ENCODE measurements at regions not wholly inside any gene's neighbourhood (a gene's known extent, or its start where the extent isn't known, plus 50 kb on each side); places are given as distances from the start of the nearest gene placed in this dataset.
"Not testable (repeated sequence)": the region's sequence is repeated elsewhere in the genome, so short reads cannot be mapped to it uniquely, and the experiment has no call there.

DNA sequence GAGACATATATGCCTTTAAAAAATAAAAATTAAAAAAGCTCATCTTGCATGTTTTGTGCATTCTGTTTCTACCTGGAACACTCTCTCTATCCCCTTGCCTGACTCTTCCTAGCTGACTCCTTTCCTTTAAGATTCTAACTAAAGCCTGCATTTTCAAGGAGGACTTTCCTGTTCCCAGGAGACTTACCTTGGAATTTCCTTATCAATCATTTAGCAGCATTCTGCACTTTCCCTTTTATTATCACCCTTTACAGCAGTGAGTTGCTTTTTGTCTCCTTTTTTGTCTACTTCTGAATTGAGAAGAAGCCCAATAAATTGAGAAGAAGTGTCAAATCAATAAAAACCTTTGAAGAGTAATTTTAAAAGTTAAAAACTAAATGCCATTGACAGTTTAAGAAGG lies 142.2 kb upstream of the TMEM196 start:
- no peak for DNase-seq (ENCODE audit: extremely low spot score)
- ChIA-PET POLR2A (no interaction called here), CTCF (no interaction called here)
- TF ChIP-seq, protein P1, sequence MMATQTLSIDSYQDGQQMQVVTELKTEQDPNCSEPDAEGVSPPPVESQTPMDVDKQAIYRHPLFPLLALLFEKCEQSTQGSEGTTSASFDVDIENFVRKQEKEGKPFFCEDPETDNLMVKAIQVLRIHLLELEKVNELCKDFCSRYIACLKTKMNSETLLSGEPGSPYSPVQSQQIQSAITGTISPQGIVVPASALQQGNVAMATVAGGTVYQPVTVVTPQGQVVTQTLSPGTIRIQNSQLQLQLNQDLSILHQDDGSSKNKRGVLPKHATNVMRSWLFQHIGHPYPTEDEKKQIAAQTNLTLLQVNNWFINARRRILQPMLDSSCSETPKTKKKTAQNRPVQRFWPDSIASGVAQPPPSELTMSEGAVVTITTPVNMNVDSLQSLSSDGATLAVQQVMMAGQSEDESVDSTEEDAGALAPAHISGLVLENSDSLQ (IDR thresholded peaks at IDR 0.05), result no peak
- no peak for TF ChIP-seq LEF1 (IDR thresholded peaks at IDR 0.05; ENCODE audit: borderline replicate concordance)
- TF ChIP-seq SP1 (IDR thresholded peaks at IDR 0.05), result no peak
- TF ChIP-seq ZNF384 (IDR thresholded peaks at IDR 0.05), result no peak
- TF ChIP-seq SUZ12 (IDR thresholded peaks at IDR 0.05), result no peak
- TF ChIP-seq FOXK2 (IDR thresholded peaks at IDR 0.05), result no peak
- no peak for TF ChIP-seq L3MBTL2 (conservative IDR thresholded peaks at IDR 0.05)
- no peak for TF ChIP-seq FOXM1 (IDR thresholded peaks at IDR 0.05; ENCODE audit: borderline replicate concordance)
- TF ChIP-seq BHLHE40 (IDR thresholded peaks at IDR 0.05; ENCODE audit: borderline replicate concordance), result no peak
- TF ChIP-seq HDGF (IDR thresholded peaks at IDR 0.05; ENCODE audit: borderline replicate concordance), result no peak
- TF ChIP-seq NFRKB (IDR thresholded peaks at IDR 0.05), result no peak
- no peak for TF ChIP-seq FOXA1 (IDR thresholded peaks at IDR 0.05)
- no peak for TF ChIP-seq CTBP1 (IDR thresholded peaks at IDR 0.05; ENCODE audit: borderline replicate concordance)
- no peak for TF ChIP-seq ELF4 (IDR thresholded peaks at IDR 0.05)

DNA sequence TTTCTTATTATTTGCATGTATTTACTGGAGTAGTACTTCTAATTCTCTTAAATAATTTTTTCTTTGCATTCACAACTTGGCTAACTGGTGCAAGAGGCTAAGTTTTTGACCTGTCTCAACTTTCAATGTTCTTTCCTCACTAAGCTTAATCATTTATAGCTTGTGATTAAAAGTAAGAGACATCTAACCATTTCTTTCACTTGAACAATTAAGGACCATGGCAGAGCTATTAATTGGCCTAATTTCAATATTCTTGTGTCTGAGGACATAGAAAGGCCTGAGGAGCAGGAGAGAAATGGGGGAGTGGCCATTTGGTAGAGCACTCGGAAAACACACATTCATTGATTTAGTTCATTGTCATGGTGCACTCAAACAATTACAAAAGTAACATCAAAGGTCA lies 141.4 kb upstream of the TMEM196 start:
- ChIA-PET CTCF (no interaction called here), POLR2A (no interaction called here)
- no peak for DNase-seq (ENCODE audit: extremely low spot score)
- no peak for TF ChIP-seq SUZ12 (IDR thresholded peaks at IDR 0.05)
- TF ChIP-seq BHLHE40 (IDR thresholded peaks at IDR 0.05; ENCODE audit: borderline replicate concordance), result no peak
- TF ChIP-seq HDGF (IDR thresholded peaks at IDR 0.05; ENCODE audit: borderline replicate concordance), result no peak
- TF ChIP-seq SP1 (IDR thresholded peaks at IDR 0.05), result no peak
- no peak for TF ChIP-seq L3MBTL2 (conservative IDR thresholded peaks at IDR 0.05)
- TF ChIP-seq CTBP1 (IDR thresholded peaks at IDR 0.05; ENCODE audit: borderline replicate concordance), result no peak
- no peak for TF ChIP-seq ARNT (IDR thresholded peaks at IDR 0.05)
- TF ChIP-seq ZNF384 (IDR thresholded peaks at IDR 0.05), result no peak
- TF ChIP-seq NFRKB (IDR thresholded peaks at IDR 0.05), result no peak
- TF ChIP-seq LEF1 (IDR thresholded peaks at IDR 0.05; ENCODE audit: borderline replicate concordance), result no peak
- TF ChIP-seq, protein P1 (IDR thresholded peaks at IDR 0.05), result no peak
- TF ChIP-seq FOXA1 (IDR thresholded peaks at IDR 0.05), result no peak
- TF ChIP-seq FOXM1 (IDR thresholded peaks at IDR 0.05; ENCODE audit: borderline replicate concordance), result no peak
- no peak for TF ChIP-seq FOXK2 (IDR thresholded peaks at IDR 0.05)
- no peak for TF ChIP-seq TARDBP (IDR thresholded peaks at IDR 0.05)

DNA sequence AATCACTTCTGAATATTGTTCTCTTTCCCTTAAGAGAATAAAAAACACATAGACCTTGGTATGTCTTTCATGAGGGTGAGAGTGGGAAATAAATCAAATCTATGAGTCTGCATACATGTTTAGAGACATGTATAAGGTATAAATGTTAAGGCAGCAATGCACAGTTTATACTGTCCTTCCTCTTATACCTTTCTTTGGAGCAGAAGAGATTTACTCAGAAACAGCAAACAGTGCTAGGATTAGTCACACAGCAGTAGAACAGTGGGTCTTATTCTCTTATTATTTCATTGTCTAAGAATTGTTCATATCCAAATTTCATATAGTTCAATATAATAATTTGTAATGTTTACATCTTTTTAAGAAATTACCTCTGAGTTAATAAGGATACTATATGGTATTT lies 126.7 kb upstream of the TMEM196 start:
- POLR2A ChIA-PET, result no interaction called here
- CTCF ChIA-PET, result no interaction called here
- TF ChIP-seq LEF1 (IDR thresholded peaks at IDR 0.05; ENCODE audit: borderline replicate concordance) (no peak), TARDBP (IDR thresholded peaks at IDR 0.05) (no peak), FOXA1 (IDR thresholded peaks at IDR 0.05) (no peak), HDGF (IDR thresholded peaks at IDR 0.05; ENCODE audit: borderline replicate concordance) (no peak), ZNF384 (IDR thresholded peaks at IDR 0.05) (no peak)
- DNase-seq (ENCODE audit: extremely low spot score), result no peak

DNA sequence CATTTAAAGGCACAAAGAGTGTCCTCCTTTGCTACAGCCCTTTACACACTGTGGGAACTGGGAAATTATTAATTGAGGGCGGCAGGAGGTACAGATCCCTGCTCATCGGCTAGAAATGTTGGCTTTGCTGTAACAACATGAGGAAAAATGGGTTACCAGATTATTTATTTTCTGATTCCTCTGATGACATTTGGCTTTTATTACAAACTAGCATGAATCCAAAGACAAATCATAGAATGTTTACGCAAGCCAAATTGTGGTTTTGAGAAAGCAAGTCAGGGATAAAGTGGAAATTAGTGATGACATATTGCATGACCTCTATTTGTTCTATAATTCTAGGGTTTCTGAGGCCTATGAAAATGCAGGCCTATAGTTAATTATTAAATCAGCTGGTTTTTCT lies 126.1 kb upstream of the TMEM196 start:
- CTCF ChIA-PET, result no interaction called here
- DNase-seq (ENCODE audit: extremely low spot score), result no peak

DNA sequence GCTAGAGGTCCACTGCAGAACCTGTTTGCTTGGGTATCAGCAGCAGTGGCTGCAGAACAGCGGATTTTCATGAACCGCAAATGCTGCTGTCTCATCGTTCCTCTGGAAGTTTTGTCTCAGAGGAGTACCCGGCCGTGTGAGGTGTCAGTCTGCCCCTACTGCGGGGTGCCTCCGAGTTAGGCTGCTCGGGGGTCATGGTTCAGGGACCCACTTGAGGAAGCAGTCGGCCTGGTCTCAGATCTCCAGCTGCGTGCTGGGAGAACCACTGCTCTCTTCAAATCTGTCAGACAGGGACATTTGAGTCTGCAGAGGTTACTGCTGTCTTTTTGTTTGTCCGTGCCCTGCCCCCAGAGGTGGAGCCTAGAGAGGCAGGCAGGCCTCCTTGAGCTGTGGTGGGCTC lies 109.5 kb upstream of the TMEM196 start:
- POLR2A ChIA-PET; CTCF ChIA-PET; DNase-seq (ENCODE audit: extremely low spot score): not testable (repeated sequence)

More for the DNA sequence above, 126.1 kb upstream of the TMEM196 start:
- POLR2A ChIA-PET, result no interaction called here
- TF ChIP-seq TARDBP (IDR thresholded peaks at IDR 0.05) (no peak), BHLHE40 (IDR thresholded peaks at IDR 0.05; ENCODE audit: borderline replicate concordance) (no peak), SUZ12 (IDR thresholded peaks at IDR 0.05) (no peak), ELF4 (IDR thresholded peaks at IDR 0.05) (no peak), L3MBTL2 (conservative IDR thresholded peaks at IDR 0.05) (no peak), FOXA1 (IDR thresholded peaks at IDR 0.05) (no peak), CTBP1 (IDR thresholded peaks at IDR 0.05; ENCODE audit: borderline replicate concordance) (no peak), FOXK2 (IDR thresholded peaks at IDR 0.05) (no peak), SP1 (IDR thresholded peaks at IDR 0.05) (no peak), ZNF384 (IDR thresholded peaks at IDR 0.05) (no peak), ARNT (IDR thresholded peaks at IDR 0.05) (no peak), HDGF (IDR thresholded peaks at IDR 0.05; ENCODE audit: borderline replicate concordance) (no peak), NFRKB (IDR thresholded peaks at IDR 0.05) (no peak), FOXM1 (IDR thresholded peaks at IDR 0.05; ENCODE audit: borderline replicate concordance) (no peak), LEF1 (IDR thresholded peaks at IDR 0.05; ENCODE audit: borderline replicate concordance) (no peak)
- TF ChIP-seq, protein P1 (IDR thresholded peaks at IDR 0.05), result no peak

DNA sequence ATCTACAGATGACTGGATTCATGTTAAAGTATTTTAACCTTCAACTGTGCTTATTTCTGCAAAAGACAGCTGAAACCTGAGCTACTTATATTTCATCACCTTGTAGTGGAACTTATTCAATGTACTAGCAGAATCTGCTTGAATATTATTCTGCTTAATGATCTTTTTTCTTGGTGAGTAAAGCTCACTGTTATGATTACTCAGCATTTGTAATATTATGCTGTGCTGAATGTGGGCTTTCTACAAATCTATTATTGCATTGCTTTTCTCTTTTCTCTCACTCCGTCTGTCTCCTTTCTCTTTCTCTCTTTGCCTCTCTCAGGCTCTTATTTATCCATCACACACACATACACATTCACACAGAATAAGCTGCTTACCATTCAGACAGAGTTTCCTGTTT lies 98.7 kb upstream of the TMEM196 start:
- TF ChIP-seq HDGF (IDR thresholded peaks at IDR 0.05; ENCODE audit: borderline replicate concordance), result no peak
- no peak for TF ChIP-seq FOXM1 (IDR thresholded peaks at IDR 0.05; ENCODE audit: borderline replicate concordance)
- no peak for TF ChIP-seq ELF4 (IDR thresholded peaks at IDR 0.05)
- no peak for TF ChIP-seq CTBP1 (IDR thresholded peaks at IDR 0.05; ENCODE audit: borderline replicate concordance)
- no peak for TF ChIP-seq SP1 (IDR thresholded peaks at IDR 0.05)
- no peak for TF ChIP-seq FOXK2 (IDR thresholded peaks at IDR 0.05)
- TF ChIP-seq BHLHE40 (IDR thresholded peaks at IDR 0.05; ENCODE audit: borderline replicate concordance), result no peak
- TF ChIP-seq NFRKB (IDR thresholded peaks at IDR 0.05), result no peak
- no peak for TF ChIP-seq L3MBTL2 (conservative IDR thresholded peaks at IDR 0.05)
- TF ChIP-seq LEF1 (IDR thresholded peaks at IDR 0.05; ENCODE audit: borderline replicate concordance), result no peak
- TF ChIP-seq, protein P1 (IDR thresholded peaks at IDR 0.05), result no peak
- TF ChIP-seq ZNF384 (IDR thresholded peaks at IDR 0.05), result no peak
- no peak for TF ChIP-seq FOXA1 (IDR thresholded peaks at IDR 0.05)
- no peak for TF ChIP-seq TARDBP (IDR thresholded peaks at IDR 0.05)
- TF ChIP-seq ARNT (IDR thresholded peaks at IDR 0.05), result no peak
- TF ChIP-seq SUZ12 (IDR thresholded peaks at IDR 0.05), result no peak
- DNase-seq (ENCODE audit: extremely low spot score), result no peak
- ChIA-PET CTCF (no interaction called here), POLR2A (no interaction called here)

Data from HEK293T (cell line).